ENCODE measurements at regions not wholly inside any gene's neighbourhood (a gene's known extent, or its start where the extent isn't known, plus 50 kb on each side); places are given as distances from the start of the nearest gene placed in this dataset.

DNA sequence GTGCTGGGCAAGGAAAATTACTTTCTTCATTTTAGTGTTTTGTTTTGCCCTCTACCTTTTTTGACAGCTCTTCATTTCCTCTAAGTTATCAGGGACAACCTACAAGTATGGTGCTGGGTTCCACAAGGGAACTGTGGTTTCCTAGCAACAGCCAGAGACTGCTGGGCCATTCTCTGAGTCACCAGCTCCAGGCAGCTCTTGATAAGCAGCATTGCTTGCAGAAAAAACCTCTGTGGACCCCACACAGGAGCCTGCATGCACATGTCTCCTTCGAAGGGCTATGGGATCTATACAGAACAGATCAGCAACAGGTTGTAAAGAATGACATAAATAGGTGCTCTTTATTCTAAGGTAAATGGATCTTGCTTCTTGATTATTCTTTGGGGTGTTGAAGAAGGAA lies 81.0 kb upstream of the CCDC196 start:
- no peak for ATAC-seq
- TF ChIP-seq ZFP3 (CRISPR knock-in tag; IDR thresholded peaks at IDR 0.05) (0 out of 2 replicates have a peak, but pooled peaks have one; percentile 20), ARNTL (CRISPR knock-in tag; IDR thresholded peaks at IDR 0.05; ENCODE audit: borderline replicate concordance, low read depth) (no peak)

DNA sequence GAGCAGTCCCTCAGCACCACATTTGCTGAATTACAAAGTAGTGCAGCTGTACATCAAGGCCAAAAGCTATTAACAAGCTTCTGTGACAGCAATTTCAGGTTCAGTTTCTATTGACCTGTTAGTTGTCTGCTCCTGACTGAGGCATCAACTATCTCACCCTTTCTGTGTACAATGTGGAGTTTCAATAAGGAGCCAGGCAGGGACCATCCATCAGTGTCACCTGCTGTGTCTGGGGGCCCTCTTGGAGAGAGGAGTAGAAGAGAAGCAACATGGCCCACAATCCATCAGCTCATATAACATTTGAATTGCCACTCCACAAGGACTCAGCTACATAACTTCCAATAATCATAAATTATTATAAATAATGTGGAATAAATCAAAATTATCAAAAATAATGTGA lies 72.3 kb upstream of the CCDC196 start:
- TF ChIP-seq ARNTL (CRISPR knock-in tag; IDR thresholded peaks at IDR 0.05; ENCODE audit: borderline replicate concordance, low read depth) (no peak), BACH2 (CRISPR knock-in tag; IDR thresholded peaks at IDR 0.05; ENCODE audit: borderline replicate concordance) (no peak), OSR1 (CRISPR knock-in tag; IDR thresholded peaks at IDR 0.05) (no peak), ZFP30 (CRISPR knock-in tag; IDR thresholded peaks at IDR 0.05) (no peak), ZNF565 (CRISPR knock-in tag; conservative IDR thresholded peaks at IDR 0.05; ENCODE audit: low read depth) (no peak), ESRRG (CRISPR knock-in tag; IDR thresholded peaks at IDR 0.05) (no peak), ZNF70 (CRISPR knock-in tag; IDR thresholded peaks at IDR 0.05) (no peak)
- TF ChIP-seq, protein P1, sequence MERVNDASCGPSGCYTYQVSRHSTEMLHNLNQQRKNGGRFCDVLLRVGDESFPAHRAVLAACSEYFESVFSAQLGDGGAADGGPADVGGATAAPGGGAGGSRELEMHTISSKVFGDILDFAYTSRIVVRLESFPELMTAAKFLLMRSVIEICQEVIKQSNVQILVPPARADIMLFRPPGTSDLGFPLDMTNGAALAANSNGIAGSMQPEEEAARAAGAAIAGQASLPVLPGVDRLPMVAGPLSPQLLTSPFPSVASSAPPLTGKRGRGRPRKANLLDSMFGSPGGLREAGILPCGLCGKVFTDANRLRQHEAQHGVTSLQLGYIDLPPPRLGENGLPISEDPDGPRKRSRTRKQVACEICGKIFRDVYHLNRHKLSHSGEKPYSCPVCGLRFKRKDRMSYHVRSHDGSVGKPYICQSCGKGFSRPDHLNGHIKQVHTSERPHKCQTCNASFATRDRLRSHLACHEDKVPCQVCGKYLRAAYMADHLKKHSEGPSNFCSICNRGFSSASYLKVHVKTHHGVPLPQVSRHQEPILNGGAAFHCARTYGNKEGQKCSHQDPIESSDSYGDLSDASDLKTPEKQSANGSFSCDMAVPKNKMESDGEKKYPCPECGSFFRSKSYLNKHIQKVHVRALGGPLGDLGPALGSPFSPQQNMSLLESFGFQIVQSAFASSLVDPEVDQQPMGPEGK (CRISPR knock-in tag; IDR thresholded peaks at IDR 0.05; ENCODE audit: borderline replicate concordance) = no peak
- ATAC-seq = no peak

DNA sequence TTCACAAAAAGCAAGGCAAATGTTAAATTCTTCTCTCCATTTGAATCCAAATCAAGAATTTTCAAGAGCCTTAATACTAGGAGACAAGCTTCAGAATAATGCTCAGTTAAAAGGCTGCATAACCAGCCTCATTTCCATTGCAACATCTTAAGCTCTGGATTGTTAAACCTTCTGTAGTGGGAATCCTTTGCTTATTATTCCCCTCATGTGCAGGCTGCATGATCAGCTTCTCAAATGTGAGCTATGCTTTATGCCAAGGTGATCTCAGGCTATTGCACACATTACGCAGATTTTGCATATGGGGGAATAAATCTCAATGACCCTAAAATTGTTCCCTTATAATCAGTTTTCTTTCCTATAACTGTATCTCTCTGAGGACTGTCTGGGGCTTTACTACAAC lies 71.7 kb upstream of the CCDC196 start:
- no peak for ATAC-seq
- TF ChIP-seq ARNTL (CRISPR knock-in tag; IDR thresholded peaks at IDR 0.05; ENCODE audit: borderline replicate concordance, low read depth) (no peak), ZC3H10 (CRISPR knock-in tag; IDR thresholded peaks at IDR 0.05) (no peak), TOX (CRISPR knock-in tag; IDR thresholded peaks at IDR 0.05; ENCODE audit: borderline replicate concordance) (no peak)

DNA sequence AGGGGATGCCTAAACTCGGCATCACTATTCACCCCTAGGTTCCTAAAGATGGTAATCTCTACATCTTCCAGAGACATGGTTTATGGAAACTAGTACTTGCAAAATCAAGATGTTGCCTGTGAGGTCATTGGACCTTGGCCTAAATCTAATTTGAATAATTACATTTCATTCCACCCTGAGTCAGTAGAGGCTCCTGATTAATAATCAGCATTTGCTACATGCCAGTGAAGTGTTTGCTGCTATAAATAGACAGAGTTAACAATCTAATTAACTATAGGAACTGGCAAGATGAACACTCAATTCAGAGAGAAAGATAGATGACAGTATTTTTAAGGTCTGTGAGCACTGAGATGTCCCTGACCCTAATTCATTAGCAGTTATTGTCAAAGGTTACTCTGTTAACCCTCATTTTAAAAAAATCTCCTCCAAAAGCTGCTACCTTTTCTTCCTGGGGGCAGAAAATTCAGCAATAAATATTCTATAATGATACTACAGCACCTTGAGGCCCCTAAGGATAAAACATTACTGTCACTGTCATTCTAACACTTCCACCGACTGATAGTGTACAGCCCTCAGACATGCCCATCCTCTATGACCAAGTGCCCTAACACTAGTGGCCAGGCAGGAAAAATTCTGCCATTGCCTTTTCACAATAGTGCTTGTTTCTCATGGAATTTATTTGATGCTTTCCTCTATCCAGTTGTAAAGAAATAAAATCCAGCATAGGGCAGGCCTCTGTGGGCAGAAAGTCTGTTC lies 65.7 kb upstream of the CCDC196 start:
- ATAC-seq = no peak
- TF ChIP-seq PPARA (CRISPR knock-in tag; IDR thresholded peaks at IDR 0.05; ENCODE audit: borderline replicate concordance) = no peak
- TF ChIP-seq ZFP3 (CRISPR knock-in tag; IDR thresholded peaks at IDR 0.05) = no peak
- no peak for TF ChIP-seq GLIS3 (CRISPR knock-in tag; IDR thresholded peaks at IDR 0.05)
- no peak for TF ChIP-seq ZNF8 (CRISPR knock-in tag; IDR thresholded peaks at IDR 0.05)
- TF ChIP-seq ZNF565 (CRISPR knock-in tag; conservative IDR thresholded peaks at IDR 0.05; ENCODE audit: low read depth) = no peak
- no peak for TF ChIP-seq ESRRG (CRISPR knock-in tag; IDR thresholded peaks at IDR 0.05)
- TF ChIP-seq, protein P2, sequence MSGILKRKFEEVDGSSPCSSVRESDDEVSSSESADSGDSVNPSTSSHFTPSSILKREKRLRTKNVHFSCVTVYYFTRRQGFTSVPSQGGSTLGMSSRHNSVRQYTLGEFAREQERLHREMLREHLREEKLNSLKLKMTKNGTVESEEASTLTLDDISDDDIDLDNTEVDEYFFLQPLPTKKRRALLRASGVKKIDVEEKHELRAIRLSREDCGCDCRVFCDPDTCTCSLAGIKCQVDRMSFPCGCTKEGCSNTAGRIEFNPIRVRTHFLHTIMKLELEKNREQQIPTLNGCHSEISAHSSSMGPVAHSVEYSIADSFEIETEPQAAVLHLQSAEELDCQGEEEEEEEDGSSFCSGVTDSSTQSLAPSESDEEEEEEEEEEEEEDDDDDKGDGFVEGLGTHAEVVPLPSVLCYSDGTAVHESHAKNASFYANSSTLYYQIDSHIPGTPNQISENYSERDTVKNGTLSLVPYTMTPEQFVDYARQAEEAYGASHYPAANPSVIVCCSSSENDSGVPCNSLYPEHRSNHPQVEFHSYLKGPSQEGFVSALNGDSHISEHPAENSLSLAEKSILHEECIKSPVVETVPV (CRISPR knock-in tag; IDR thresholded peaks at IDR 0.05) = no peak
- TF ChIP-seq CSDC2 (CRISPR knock-in tag; IDR thresholded peaks at IDR 0.05) = no peak
- TF ChIP-seq, protein P3, sequence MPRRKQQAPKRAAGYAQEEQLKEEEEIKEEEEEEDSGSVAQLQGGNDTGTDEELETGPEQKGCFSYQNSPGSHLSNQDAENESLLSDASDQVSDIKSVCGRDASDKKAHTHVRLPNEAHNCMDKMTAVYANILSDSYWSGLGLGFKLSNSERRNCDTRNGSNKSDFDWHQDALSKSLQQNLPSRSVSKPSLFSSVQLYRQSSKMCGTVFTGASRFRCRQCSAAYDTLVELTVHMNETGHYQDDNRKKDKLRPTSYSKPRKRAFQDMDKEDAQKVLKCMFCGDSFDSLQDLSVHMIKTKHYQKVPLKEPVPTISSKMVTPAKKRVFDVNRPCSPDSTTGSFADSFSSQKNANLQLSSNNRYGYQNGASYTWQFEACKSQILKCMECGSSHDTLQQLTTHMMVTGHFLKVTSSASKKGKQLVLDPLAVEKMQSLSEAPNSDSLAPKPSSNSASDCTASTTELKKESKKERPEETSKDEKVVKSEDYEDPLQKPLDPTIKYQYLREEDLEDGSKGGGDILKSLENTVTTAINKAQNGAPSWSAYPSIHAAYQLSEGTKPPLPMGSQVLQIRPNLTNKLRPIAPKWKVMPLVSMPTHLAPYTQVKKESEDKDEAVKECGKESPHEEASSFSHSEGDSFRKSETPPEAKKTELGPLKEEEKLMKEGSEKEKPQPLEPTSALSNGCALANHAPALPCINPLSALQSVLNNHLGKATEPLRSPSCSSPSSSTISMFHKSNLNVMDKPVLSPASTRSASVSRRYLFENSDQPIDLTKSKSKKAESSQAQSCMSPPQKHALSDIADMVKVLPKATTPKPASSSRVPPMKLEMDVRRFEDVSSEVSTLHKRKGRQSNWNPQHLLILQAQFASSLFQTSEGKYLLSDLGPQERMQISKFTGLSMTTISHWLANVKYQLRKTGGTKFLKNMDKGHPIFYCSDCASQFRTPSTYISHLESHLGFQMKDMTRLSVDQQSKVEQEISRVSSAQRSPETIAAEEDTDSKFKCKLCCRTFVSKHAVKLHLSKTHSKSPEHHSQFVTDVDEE (CRISPR knock-in tag; IDR thresholded peaks at IDR 0.05) = no peak
- TF ChIP-seq ARNTL (CRISPR knock-in tag; IDR thresholded peaks at IDR 0.05; ENCODE audit: borderline replicate concordance, low read depth) = no peak
- TF ChIP-seq TOX (CRISPR knock-in tag; IDR thresholded peaks at IDR 0.05; ENCODE audit: borderline replicate concordance) = no peak
- TF ChIP-seq, protein P1 (CRISPR knock-in tag; IDR thresholded peaks at IDR 0.05; ENCODE audit: borderline replicate concordance) = no peak
- no peak for TF ChIP-seq SNAI2 (CRISPR knock-in tag; IDR thresholded peaks at IDR 0.05)
- TF ChIP-seq, protein P4, sequence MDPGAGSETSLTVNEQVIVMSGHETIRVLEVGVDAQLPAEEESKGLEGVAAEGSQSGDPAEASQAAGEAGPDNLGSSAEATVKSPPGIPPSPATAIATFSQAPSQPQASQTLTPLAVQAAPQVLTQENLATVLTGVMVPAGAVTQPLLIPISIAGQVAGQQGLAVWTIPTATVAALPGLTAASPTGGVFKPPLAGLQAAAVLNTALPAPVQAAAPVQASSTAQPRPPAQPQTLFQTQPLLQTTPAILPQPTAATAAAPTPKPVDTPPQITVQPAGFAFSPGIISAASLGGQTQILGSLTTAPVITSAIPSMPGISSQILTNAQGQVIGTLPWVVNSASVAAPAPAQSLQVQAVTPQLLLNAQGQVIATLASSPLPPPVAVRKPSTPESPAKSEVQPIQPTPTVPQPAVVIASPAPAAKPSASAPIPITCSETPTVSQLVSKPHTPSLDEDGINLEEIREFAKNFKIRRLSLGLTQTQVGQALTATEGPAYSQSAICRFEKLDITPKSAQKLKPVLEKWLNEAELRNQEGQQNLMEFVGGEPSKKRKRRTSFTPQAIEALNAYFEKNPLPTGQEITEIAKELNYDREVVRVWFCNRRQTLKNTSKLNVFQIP (CRISPR knock-in tag; IDR thresholded peaks at IDR 0.05; ENCODE audit: borderline replicate concordance, low read depth) = no peak
- no peak for TF ChIP-seq ZFP30 (CRISPR knock-in tag; IDR thresholded peaks at IDR 0.05)
- no peak for TF ChIP-seq TCF4 (CRISPR knock-in tag; IDR thresholded peaks at IDR 0.05; ENCODE audit: borderline replicate concordance)

All from SK-N-SH treated with all-trans-retinoic acid at 6 μM for 48 hours (cell line).